B cell (primary cell): ENCODE measurements at regions not wholly inside any gene's neighbourhood (a gene's known extent, or its start where the extent isn't known, plus 50 kb on each side); places are given as distances from the start of the nearest gene placed in this dataset.

Experiments used
- ATAC-seq: fragments of 200-7000 bp; cut with Tn5 transposase; one replicate; pipeline ENCODE4 v1.10.0; 2021; ENCODE audit warnings: low read depth, mild to moderate bottlenecking, moderate number of reproducible peaks, moderate library complexity
- CTCF ChIA-PET: fragments of 350-600 bp; sonication (Branson Sonifier 250); formaldehyde crosslinking; loops from one replicate; lab custom pipeline; 2021; ENCODE audit warnings: antibody characterized with exemption, inconsistent platforms; lab: Charles Lee
- POLR2A ChIA-PET: fragments of 350-600 bp; sonication (Branson Sonifier 250); formaldehyde crosslinking; loops from one replicate; lab custom pipeline; 2021; ENCODE audit warnings: antibody characterized with exemption; lab: Charles Lee
- DNase-seq: peaks from one replicate; pipeline ENCODE4 v3.0.0; 2013
- H2AFZ ChIP-seq: 2 replicates; pipeline ENCODE4 v1.6.1; 2012; ENCODE audit warnings: mild to moderate bottlenecking, low read depth, low read length; ENCODE audit not compliant: insufficient read depth, poor library complexity, severe bottlenecking
- H3K27ac ChIP-seq, 2 donors: 1 replicate in 1 of 2; 2 replicates in 1 of 2; pipeline ENCODE4 v1.5.1; 2012 to 2013; ENCODE audit warnings: low read length in 2 of 2, mild to moderate bottlenecking in 2 of 2, moderate library complexity in 1 of 2
- H3K27me3 ChIP-seq, 4 experiments: fragments of 200-600 bp in 1 of 4; sonication (generic) in 1 of 4; replicated peaks in 1 of 4; 1 replicate in 2 of 4; 2 replicates in 2 of 4; pipeline versions ENCODE4 v1.6.1 to v1.7.0; 2013 to 2016; ENCODE audit warnings: low read length in 3 of 4, mild to moderate bottlenecking in 2 of 4, mixed read lengths in 1 of 4, moderate library complexity in 1 of 4; ENCODE audit not compliant: insufficient read depth in 4 of 4, control insufficient read depth in 3 of 4; ENCODE audit errors: control extremely low read depth in 1 of 4
- H3K36me3 ChIP-seq, 2 experiments: replicated peaks in 1 of 2; 1 replicate in 1 of 2; 2 replicates in 1 of 2; pipeline versions ENCODE4 v1.6.1 to v1.7.1; 2013; ENCODE audit warnings: low read length in 1 of 2; ENCODE audit not compliant: insufficient read depth in 2 of 2, control insufficient read depth in 1 of 2; ENCODE audit errors: control extremely low read depth in 1 of 2, extremely low read depth in 1 of 2
- H3K4me1 ChIP-seq, 2 donors: fragments of 200-600 bp in 1 of 2; sonication (generic) in 1 of 2; 1 replicate in 1 of 2; 2 replicates in 1 of 2; pipeline versions ENCODE4 v1.5.1 to v1.6.1; 2013 to 2017; ENCODE audit warnings: low read length in 2 of 2; ENCODE audit not compliant: control insufficient read depth in 2 of 2, insufficient read depth in 2 of 2
- H3K4me2 ChIP-seq: replicated peaks from 2 replicates; pipeline ENCODE3; 2012; ENCODE audit warnings: mild to moderate bottlenecking, low read depth, low read length; ENCODE audit not compliant: poor library complexity, severe bottlenecking
- H3K4me3 ChIP-seq, 5 experiments: fragments of 200-600 bp in 1 of 5; sonication (generic) in 1 of 5; 1 replicate in 3 of 5; 2 replicates in 2 of 5; pipeline versions ENCODE4 v1.5.1 to v1.7.0; 2011 to 2016; ENCODE audit warnings: low read length in 4 of 5, mild to moderate bottlenecking in 4 of 5, low read depth in 2 of 5, control low read depth in 1 of 5, moderate library complexity in 1 of 5; ENCODE audit not compliant: insufficient read depth in 1 of 5; ENCODE audit errors: control extremely low read depth in 1 of 5, extremely low read depth in 1 of 5
- H3K79me2 ChIP-seq: fragments of 200-600 bp; sonication (generic); one replicate; pipeline ENCODE4 v1.6.0; 2016; ENCODE audit warnings: low read length; ENCODE audit not compliant: control insufficient read depth, insufficient read depth
- H3K9ac ChIP-seq: fragments of 200-600 bp; sonication (generic); 2 replicates; pipeline ENCODE4 v1.6.1; 2017; ENCODE audit warnings: mild to moderate bottlenecking, low read length, moderate library complexity
- H3K9me3 ChIP-seq, 3 donors: one replicate each; pipeline versions ENCODE4 v1.6.1 to v1.7.1; 2013; ENCODE audit warnings: low read length in 2 of 3; ENCODE audit not compliant: control insufficient read depth in 2 of 3, insufficient read depth in 1 of 3; ENCODE audit errors: control extremely low read depth in 1 of 3
- H4K20me1 ChIP-seq: 2 replicates; pipeline ENCODE4 v1.6.0; 2012; ENCODE audit warnings: mild to moderate bottlenecking, low read length; ENCODE audit not compliant: insufficient read depth, control insufficient read depth, poor library complexity, severe bottlenecking
- H3K27ac Mint-ChIP-seq: one replicate; pipeline ENCODE4 v1.8.0; 2021; ENCODE audit warnings: mixed read lengths
- H3K27me3 Mint-ChIP-seq: one replicate; pipeline ENCODE4 v1.8.0; 2021; ENCODE audit warnings: mixed read lengths
- H3K4me1 Mint-ChIP-seq: one replicate; pipeline ENCODE4 v1.8.0; 2021; ENCODE audit warnings: mixed read lengths
- H3K4me3 Mint-ChIP-seq: one replicate; pipeline ENCODE4 v1.8.0; 2021; ENCODE audit warnings: mixed read lengths
- H3K9me3 Mint-ChIP-seq: one replicate; pipeline ENCODE4 v1.8.0; 2022; ENCODE audit warnings: mixed read lengths; ENCODE audit not compliant: insufficient read depth
- CTCF ChIP-seq: fragments of 200-600 bp; IDR thresholded peaks from one replicate; pipeline ENCODE4 v1.8.0; 2022; ENCODE audit warnings: antibody characterized with exemption, mild to moderate bottlenecking
- EZH2 ChIP-seq: IDR thresholded peaks from 2 replicates; pipeline ENCODE4 v1.6.1; 2012; ENCODE audit warnings: borderline replicate concordance, low read depth, mild to moderate bottlenecking, moderate library complexity, low read length; ENCODE audit not compliant: insufficient read depth, poor library complexity, severe bottlenecking
- WGBS: methylation state at CpG from one replicate; pipeline ENCODE4 v1.1.5; 2013; ENCODE audit warnings: missing lambda C conversion rate; ENCODE audit not compliant: insufficient coverage; 5-methylcytosine and 5-hydroxymethylcytosine counted together
- intact Hi-C: fragments of 100-400 bp; cut with micrococcal nuclease; formaldehyde crosslinking; loops from one replicate; pipeline ENCODE4 v1.10.0; 2022

- intact Hi-C loops: no loop called here
- Histone ChIP-seq H3K4me3 (no peak overlapping the region), H3K36me3 (no peaks in the 10 kb centered on the region), H4K20me1 (no peaks in the 10 kb centered on the region), H3K4me2 (no peak overlapping the region), H3K27ac (no peak overlapping the region), H3K9ac (no peak overlapping the region), H3K79me2 (no peaks in the 10 kb centered on the region), H3K4me1 (no peaks in the 10 kb centered on the region), H3K27me3 (peaks cover 0 to 6% (median 4%) of the 10 kb centered on the region in 4 experiments), H3K9me3 (peaks cover 0 to 3% (median 0%) of the 10 kb centered on the region in 3 donors), H2AFZ (no peak overlapping the region)
- ChIA-PET POLR2A (no interaction called here), CTCF (no interaction called here)
- Mint-ChIP-seq H3K4me1 (no peaks in the 10 kb centered on the region), H3K9me3 (no peaks in the 10 kb centered on the region), H3K4me3 (no peak overlapping the region), H3K27me3 (peaks cover 26% of the 10 kb centered on the region), H3K27ac (no peak overlapping the region)
- no peak for DNase-seq
- TF ChIP-seq CTCF (no peak), EZH2 (no peak)
- ATAC-seq: no peak
- no CpG with 5 or more reads among the region's 2 CpGs for WGBS
Measured at GRCh38 chr10:25766213-25766612, 167.8 kb upstream of the MYO3A start.

GRCh38 chr10:25766687-25767221 lies 167.3 kb upstream of the MYO3A start:
- H3K79me2 ChIP-seq: no peaks in the 10 kb centered on the region
- H4K20me1 ChIP-seq: no peaks in the 10 kb centered on the region
- Mint-ChIP-seq H3K27ac (no peak overlapping the region), H3K9me3 (no peaks in the 10 kb centered on the region), H3K27me3 (peaks cover 26% of the 10 kb centered on the region), H3K4me3 (no peak overlapping the region), H3K4me1 (no peaks in the 10 kb centered on the region)
- H2AFZ ChIP-seq: peak overlapping the region; percentile 47
- DNase-seq: no peak
- 8% methylated on average over 14 of the region's 16 CpGs for WGBS
- no peak overlapping the region for H3K4me2 ChIP-seq
- ChIA-PET CTCF (no interaction called here), POLR2A (no interaction called here)
- no peak overlapping the region for H3K27ac ChIP-seq
- H3K36me3 ChIP-seq: no peaks in the 10 kb centered on the region
- TF ChIP-seq CTCF: no peak
- no peak for TF ChIP-seq EZH2
- H3K9ac ChIP-seq: no peak overlapping the region
- H3K27me3 ChIP-seq: peaks cover 0 to 6% (median 4%) of the 10 kb centered on the region in 4 experiments
- H3K4me1 ChIP-seq: no peaks in the 10 kb centered on the region
- no peak overlapping the region for H3K4me3 ChIP-seq
- intact Hi-C loops: no loop called here
- H3K9me3 ChIP-seq: peaks cover 0 to 3% (median 0%) of the 10 kb centered on the region in 3 donors
- no peak for ATAC-seq
